HG02798 (cell line): ENCODE measurements at regions not wholly inside any gene's neighbourhood (a gene's known extent, or its start where the extent isn't known, plus 50 kb on each side); places are given as distances from the start of the nearest gene placed in this dataset.
"Not testable (repeated sequence)": the region's sequence is repeated elsewhere in the genome, so short reads cannot be mapped to it uniquely, and the experiment has no call there.

Experiments used
- ATAC-seq: cut with Tn5 transposase; IDR thresholded peaks from one replicate; pipeline ENCODE4 v1.9.1; 2021; ENCODE audit warnings: mild to moderate bottlenecking; ENCODE audit not compliant: unreplicated experiment, poor library complexity

- no peak for ATAC-seq
Measured at GRCh38 chr2:235212501-235213158, 260.8 kb downstream of the SH3BP4 start.

DNA sequence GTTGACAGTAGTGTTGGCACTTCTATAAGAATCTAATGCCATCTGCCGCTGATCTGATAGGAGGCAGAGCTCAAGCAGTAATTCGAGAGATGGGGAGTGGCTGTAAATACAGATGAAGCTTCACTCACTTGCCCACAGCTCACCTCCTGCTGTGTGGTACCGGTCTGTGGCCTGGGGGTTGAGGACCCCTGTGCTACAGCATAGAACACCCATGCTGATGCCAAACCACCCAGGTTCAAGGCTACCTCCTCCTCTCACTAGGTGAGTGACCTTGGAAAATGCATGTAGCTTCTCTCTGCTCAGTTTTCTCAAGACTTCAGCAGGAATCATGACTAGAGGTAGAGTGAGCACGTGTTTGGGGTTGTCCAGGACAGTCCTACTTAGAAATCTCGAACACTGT, 263.4 kb downstream of the SH3BP4 start:
- no peak for ATAC-seq

DNA sequence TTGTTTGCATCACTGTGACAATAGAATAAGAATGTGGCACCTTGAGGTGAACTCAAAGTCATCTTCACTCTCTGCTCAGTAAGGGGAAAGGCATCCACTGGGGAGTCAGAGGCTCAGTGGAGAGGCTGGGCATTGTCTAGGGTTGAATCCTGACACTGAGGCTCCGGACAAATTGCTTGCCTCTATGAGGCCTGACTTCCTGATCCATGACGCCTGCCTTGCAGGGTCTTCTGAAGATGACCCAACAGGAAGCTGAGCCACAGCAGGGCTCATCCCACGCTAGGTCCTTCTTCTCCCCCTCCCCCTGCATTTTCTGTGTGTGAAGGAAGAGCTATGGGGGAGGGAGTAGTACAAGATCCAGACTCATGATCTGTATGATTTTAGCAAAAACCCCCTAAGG, 265.1 kb downstream of the SH3BP4 start:
- ATAC-seq = no peak

DNA sequence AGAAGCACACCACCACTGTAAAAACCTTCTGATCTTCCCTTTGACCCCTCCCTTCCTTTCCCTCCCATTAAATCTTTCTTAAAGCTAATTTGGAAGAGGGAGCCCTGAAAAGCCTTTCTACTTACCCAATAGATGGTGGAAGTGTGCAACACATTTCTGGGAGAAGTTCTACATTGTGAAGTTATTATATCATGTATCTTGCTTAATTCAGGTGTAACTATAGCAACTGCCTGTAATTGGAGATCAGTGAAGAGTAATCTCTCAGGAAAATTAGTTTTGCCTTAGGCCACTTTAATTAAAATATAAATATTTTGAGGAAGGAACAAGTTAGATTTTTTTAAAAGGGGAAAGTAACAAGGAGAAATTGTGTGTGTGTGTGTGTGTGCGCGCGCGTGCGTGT, 266.0 kb downstream of the SH3BP4 start:
- ATAC-seq = no peak

GRCh38 chr2:235218486-235218907, 266.7 kb downstream of the SH3BP4 start:
- ATAC-seq = no peak

DNA sequence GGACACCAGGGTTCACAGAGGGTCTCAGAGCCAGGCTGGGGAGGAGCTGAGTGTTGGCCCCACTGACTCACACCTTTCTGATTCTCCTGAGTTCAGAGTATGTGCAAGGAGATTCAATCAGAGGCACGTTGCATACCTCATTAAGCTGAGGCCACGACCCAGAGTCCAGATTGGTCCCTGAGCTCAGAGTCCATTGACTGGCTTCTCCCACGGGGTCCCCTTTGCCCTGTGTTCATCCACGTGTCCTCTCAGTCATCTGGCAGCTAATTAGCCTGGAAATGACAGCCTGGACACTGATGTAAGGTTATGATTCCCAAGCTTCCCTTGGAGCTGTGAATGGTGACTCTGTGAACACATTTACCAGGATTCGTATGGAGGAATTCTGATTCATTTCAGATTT, 267.2 kb downstream of the SH3BP4 start:
- no peak for ATAC-seq

- no peak for ATAC-seq
Measured at GRCh38 chr2:235220331-235220730, 268.5 kb downstream of the SH3BP4 start.

- ATAC-seq = no peak
Measured at GRCh38 chr2:235223011-235223410, 270.8 kb upstream of the AGAP1 start.

DNA sequence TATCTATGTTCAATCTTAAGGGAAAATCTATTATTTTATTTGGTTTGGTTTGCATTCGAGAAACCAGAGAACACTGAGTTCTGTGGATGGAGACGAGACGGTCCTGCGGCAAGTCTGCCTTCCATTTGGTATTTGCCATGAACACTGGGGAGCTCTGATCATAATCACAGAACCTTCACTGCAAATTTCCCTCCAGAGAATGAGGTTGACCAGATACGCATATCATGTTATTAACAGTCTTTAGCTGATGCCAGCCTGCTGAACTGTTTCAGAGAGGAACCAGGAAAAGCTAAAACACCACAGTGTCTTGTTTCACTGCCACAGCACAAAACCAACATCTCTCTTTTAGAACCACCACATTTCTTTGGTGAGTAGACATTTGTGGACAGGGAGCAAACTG, 269.4 kb upstream of the AGAP1 start:
- ATAC-seq = no peak

- ATAC-seq = no peak
Measured at GRCh38 chr2:235225261-235225660, 268.6 kb upstream of the AGAP1 start.

- ATAC-seq = no peak
Measured at GRCh38 chr2:235227590-235227989, 266.3 kb upstream of the AGAP1 start.

DNA sequence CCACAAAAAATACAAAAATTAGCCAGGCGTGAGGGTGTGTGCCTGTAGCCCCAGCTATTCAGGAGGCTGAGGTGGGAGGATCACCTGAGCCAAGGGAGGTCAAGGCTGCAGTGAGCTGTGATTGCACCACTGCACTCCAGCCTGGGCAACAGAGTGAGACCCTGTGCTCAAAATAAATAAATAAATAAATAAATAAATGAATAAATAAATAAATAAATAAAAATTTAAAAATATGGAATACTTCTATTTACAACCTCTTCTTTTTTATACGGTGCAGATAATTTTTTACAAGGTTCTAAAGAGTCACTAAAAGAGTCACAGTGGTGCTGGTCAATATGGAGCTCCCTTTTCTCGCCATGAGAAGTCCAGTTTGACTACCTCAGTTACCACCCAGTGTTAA, 265.4 kb upstream of the AGAP1 start:
- ATAC-seq = not testable (repeated sequence)

- ATAC-seq = no peak
Measured at GRCh38 chr2:235229236-235229635, 264.6 kb upstream of the AGAP1 start.

- no peak for ATAC-seq
Measured at GRCh38 chr2:235230821-235231601, 262.8 kb upstream of the AGAP1 start.

DNA sequence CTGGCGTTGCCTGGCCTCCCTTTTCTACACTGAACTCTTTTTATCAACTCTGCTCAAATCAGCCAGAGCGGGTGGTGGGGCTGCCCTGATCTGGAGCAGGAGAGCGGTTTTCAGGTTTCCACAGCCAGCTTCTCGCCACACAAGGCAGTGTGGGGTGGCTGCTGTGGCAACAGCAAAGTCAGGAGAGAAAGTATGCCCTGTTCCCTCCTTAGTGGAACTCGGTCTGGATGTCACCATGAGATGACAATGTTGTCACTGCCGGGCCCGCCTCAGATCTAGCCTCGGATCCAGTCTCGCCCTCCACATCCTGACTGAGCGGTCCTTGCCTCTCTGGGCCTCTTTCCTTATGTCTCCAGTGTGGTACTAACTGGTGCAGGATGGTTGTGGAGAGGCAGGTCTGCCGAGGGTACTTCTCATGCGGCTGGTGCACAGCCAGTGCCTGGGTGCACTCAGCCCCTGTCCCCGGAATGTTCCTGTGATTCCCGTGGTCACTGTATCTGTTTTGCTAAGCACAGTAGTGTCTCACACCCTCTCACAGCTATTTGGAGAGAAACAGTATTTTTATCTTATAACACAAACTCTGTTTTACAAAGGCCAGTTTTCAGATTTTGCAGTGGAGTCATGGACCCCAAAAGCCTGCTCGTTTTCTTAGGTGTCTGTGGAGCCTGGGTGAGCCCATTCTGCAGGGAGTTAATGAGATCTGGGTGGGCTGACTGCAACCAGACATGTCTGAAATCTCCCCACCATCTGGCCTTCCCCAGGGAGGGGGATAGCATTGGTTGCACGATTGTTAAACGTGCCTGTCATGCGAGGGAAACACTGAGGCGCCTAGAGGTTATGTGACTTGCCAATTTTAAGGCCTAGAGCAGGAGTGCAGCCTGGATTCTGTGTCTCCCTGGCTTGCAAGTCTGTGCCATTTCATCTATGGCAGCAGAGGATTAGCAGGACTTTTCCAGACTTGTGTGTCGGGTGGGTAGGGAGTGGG, 261.1 kb upstream of the AGAP1 start:
- no peak for ATAC-seq

DNA sequence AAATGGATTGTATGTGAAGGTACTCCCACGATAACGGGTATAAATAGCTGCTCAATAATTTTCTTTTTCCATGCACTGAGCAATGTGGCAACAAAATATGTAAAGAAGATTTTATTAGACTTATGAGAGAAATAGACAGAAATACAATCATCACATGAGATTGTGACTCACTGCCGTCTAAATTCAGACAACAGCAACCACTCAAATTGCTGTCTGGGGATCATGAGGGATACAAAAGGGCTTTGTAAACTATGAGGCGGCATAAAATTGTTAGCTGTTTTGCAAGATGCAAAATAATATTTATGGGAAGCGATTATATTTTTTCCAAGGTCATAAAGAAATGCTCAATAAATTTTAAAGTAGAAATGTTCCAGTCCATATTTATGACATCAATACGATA, 259.1 kb upstream of the AGAP1 start:
- no peak for ATAC-seq

GRCh38 chr2:235235977-235236767, 257.7 kb upstream of the AGAP1 start:
- no peak for ATAC-seq

DNA sequence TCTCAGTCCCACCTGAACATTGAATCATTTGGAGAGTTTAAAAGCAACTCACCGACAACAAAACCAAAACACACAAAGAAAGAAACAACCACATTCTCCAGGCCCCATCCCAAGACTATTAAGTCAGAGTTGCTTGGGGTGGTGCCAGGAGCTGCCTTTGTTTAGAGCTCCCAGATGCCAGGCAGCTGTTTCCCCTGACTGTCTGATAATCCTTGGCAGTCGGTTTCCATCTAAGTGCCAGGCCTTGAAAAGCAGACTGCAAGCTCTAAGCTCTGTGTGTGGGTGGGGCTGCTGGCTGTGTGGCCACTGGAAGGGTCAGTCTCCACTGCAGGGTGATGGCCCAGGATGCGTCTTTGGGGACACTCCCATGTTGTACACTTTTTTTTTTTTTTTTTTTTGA, 255.3 kb upstream of the AGAP1 start:
- ATAC-seq = no peak

DNA sequence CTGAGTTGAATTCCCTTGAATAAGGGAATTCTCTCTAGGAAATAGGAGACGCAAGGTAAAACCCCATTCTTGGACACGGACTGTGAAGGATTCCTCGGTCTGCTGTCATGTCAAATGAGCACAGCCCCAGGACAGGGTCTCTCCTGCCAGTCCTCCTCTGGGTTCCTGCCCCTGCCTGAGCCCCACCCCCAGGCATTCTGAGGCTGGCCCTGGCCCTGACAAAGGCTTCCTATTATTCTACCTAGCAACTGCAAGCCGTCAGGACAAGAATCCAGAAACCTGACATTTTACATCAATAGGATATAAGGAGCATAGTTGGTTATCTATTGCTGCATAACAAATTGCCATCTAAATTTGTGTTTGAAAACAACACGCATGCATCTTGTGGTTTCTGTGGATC, 253.3 kb upstream of the AGAP1 start:
- no peak for ATAC-seq
